PFSK-1 (cell line): ENCODE measurements at regions not wholly inside any gene's neighbourhood (a gene's known extent, or its start where the extent isn't known, plus 50 kb on each side); places are given as distances from the start of the nearest gene placed in this dataset.

ENCODE experiments used
- FOXP2 ChIP-seq: optimal IDR thresholded peaks from 2 replicates; pipeline ENCODE3; 2011; ENCODE audit warnings: borderline replicate concordance, control low read depth, inconsistent platforms; ENCODE audit not compliant: insufficient read depth; ENCODE audit errors: extremely low read length, extremely low read depth
- POLR2AphosphoS5 ChIP-seq: IDR thresholded peaks from 2 replicates; pipeline ENCODE4 v1.6.1; 2012; ENCODE audit warnings: low read depth, mild to moderate bottlenecking, control low read depth, low read length, moderate library complexity
- SIN3A ChIP-seq: IDR thresholded peaks from 2 replicates; pipeline ENCODE4 v1.6.1; 2012; ENCODE audit warnings: mild to moderate bottlenecking, low read length, moderate library complexity, borderline replicate concordance; ENCODE audit not compliant: insufficient read depth
- TAF1 ChIP-seq: IDR thresholded peaks from 2 replicates; pipeline ENCODE4 v1.6.1; 2012; ENCODE audit warnings: low read length, control low read depth, borderline replicate concordance; ENCODE audit not compliant: insufficient read depth
- TF ChIP-seq, protein P1 (sequence below), 2 experiments: IDR thresholded peaks; 2 replicates each; pipeline versions ENCODE4 v1.6.1 to v1.8.0; 2011 to 2012; ENCODE audit warnings: low read depth in 2 of 2, low read length in 2 of 2, control low read depth in 1 of 2, inconsistent platforms in 1 of 2, mild to moderate bottlenecking in 1 of 2, moderate library complexity in 1 of 2; ENCODE audit not compliant: insufficient read depth in 1 of 2

- TF ChIP-seq SIN3A (no peak), FOXP2 (no peak), POLR2AphosphoS5 (no peak), TAF1 (no peak)
- TF ChIP-seq, protein P1, sequence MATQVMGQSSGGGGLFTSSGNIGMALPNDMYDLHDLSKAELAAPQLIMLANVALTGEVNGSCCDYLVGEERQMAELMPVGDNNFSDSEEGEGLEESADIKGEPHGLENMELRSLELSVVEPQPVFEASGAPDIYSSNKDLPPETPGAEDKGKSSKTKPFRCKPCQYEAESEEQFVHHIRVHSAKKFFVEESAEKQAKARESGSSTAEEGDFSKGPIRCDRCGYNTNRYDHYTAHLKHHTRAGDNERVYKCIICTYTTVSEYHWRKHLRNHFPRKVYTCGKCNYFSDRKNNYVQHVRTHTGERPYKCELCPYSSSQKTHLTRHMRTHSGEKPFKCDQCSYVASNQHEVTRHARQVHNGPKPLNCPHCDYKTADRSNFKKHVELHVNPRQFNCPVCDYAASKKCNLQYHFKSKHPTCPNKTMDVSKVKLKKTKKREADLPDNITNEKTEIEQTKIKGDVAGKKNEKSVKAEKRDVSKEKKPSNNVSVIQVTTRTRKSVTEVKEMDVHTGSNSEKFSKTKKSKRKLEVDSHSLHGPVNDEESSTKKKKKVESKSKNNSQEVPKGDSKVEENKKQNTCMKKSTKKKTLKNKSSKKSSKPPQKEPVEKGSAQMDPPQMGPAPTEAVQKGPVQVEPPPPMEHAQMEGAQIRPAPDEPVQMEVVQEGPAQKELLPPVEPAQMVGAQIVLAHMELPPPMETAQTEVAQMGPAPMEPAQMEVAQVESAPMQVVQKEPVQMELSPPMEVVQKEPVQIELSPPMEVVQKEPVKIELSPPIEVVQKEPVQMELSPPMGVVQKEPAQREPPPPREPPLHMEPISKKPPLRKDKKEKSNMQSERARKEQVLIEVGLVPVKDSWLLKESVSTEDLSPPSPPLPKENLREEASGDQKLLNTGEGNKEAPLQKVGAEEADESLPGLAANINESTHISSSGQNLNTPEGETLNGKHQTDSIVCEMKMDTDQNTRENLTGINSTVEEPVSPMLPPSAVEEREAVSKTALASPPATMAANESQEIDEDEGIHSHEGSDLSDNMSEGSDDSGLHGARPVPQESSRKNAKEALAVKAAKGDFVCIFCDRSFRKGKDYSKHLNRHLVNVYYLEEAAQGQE (IDR thresholded peaks at IDR 0.05; ENCODE audit: insufficient read depth in 1 of 2, low read depth in 2 of 2, low read length in 2 of 2) = no peak
Measured at GRCh38 chr20:39638731-39639130, 676.6 kb downstream of the DHX35 start.

DNA sequence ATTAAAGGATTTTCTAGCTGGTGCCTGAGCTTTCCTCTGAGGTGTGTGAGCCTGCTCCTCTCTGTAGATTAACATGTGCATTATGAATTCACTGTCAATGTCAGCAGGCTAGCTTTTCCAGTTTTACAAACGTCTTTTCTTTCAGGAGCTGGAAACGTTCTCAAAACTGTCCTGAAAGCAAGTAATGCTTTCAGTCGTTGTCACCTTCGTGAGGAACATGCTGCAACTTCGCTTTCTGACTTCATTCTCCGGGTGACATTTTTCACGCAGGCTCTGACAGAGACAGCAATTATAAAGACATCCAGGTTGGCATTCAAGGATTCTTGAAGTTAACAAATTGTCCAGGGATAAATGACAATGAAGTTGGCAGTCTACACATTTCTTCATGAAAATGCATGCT is 671.5 kb downstream of the DHX35 start:
- TF ChIP-seq POLR2AphosphoS5 (no peak), FOXP2 (no peak), SIN3A (no peak), TAF1 (no peak)
- TF ChIP-seq, protein P1 (IDR thresholded peaks at IDR 0.05; ENCODE audit: insufficient read depth in 1 of 2, low read depth in 2 of 2, low read length in 2 of 2) = no peak

DNA sequence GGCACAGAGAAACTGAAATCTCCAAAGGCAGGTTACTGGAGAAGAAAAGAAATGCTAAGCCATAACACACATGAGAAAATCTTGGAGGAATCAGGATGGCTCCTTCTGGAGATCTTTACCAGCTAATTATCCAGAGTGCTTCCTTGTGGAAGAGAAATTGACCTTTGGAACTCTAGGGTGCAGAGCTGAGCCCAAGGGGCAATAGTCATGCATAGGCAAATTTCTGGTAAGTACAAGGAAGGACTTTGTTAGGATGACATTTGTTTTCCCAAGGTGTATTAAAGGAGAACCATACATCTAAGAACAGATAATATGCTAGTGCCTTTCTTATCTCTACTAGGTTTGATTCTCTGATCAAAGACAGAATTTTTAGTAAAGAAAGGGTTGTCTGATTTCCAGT is 670.6 kb downstream of the DHX35 start:
- TF ChIP-seq SIN3A = no peak
- no peak for TF ChIP-seq FOXP2
- TF ChIP-seq, protein P1 (IDR thresholded peaks at IDR 0.05; ENCODE audit: insufficient read depth in 1 of 2, low read depth in 2 of 2, low read length in 2 of 2) = no peak
- no peak for TF ChIP-seq POLR2AphosphoS5
- TF ChIP-seq TAF1 = no peak

DNA sequence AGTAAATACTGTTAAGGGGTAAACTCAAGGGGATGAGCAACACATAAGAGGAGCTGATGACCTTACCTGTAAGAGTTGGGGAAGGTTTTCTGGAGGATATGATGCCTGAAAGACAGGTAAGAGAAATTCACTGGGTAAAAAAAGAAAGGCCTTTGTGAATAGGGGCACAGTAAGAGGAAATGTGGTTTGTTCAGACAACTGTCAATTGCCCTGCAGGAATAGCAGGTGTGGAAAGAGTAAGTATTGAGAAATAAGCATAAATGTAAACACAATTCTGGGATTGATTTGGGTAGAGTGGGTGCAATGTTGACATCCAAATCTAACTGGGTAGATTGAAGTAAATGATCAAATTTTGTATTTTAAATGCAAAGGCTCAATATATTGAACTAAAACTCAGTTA is 670.0 kb downstream of the DHX35 start:
- no peak for TF ChIP-seq FOXP2
- TF ChIP-seq TAF1 = no peak
- TF ChIP-seq SIN3A = no peak
- TF ChIP-seq, protein P1 (IDR thresholded peaks at IDR 0.05; ENCODE audit: insufficient read depth in 1 of 2, low read depth in 2 of 2, low read length in 2 of 2) = no peak
- TF ChIP-seq POLR2AphosphoS5 = no peak

- TF ChIP-seq, protein P1 (IDR thresholded peaks at IDR 0.05; ENCODE audit: insufficient read depth in 1 of 2, low read depth in 2 of 2, low read length in 2 of 2) = no peak
- TF ChIP-seq SIN3A = no peak
- TF ChIP-seq TAF1 = no peak
- no peak for TF ChIP-seq POLR2AphosphoS5
- no peak for TF ChIP-seq FOXP2
Measured at GRCh38 chr20:39631557-39631956, 669.4 kb downstream of the DHX35 start.
